ENCODE measurements at regions not wholly inside any gene's neighbourhood (a gene's known extent, or its start where the extent isn't known, plus 50 kb on each side); places are given as distances from the start of the nearest gene placed in this dataset.
"Not testable (repeated sequence)": the region's sequence is repeated elsewhere in the genome, so short reads cannot be mapped to it uniquely, and the experiment has no call there.

- not testable (repeated sequence) for TF ChIP-seq EZH2 (IDR thresholded peaks at IDR 0.05; ENCODE audit: insufficient read depth, poor library complexity, severe bottlenecking); EZH2phosphoT487 (IDR thresholded peaks at IDR 0.05; ENCODE audit: insufficient read depth, low read depth)
These were observed 63.7 kb downstream of the PGRMC1 start for GRCh38 chrX:119299812-119300211.
